Hematopoietic multipotent progenitor cell treated with erythropoietin and hydrocortisone succinate and interleukin-3 and kit ligand, for 6 days (in vitro differentiated cells): ENCODE measurements at regions not wholly inside any gene's neighbourhood (a gene's known extent, or its start where the extent isn't known, plus 50 kb on each side); places are given as distances from the start of the nearest gene placed in this dataset.
"Not testable (repeated sequence)": the region's sequence is repeated elsewhere in the genome, so short reads cannot be mapped to it uniquely, and the experiment has no call there.

Experiments used
- DNase-seq: peaks from one replicate; pipeline ENCODE4 v3.0.0-alpha.2; 2015

DNA sequence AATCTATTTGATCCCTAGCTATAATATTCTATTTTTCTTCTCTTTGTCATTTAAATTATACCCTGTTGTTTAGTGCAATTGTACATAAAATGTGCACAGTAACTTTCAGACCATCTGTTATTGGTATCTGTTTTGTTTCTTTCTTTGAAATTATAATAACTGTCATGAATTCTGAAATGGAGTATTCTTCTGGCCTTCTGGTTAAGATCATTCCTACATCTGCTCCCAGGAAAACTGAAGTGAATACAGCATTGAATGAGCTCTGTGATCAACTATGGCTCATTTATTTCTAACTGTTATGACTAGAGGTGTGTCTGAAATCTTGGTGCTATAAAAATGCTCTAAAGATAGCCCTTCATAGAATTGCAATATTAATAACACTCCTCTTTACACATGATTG, 788.4 kb upstream of the TMEFF2 start:
- DNase-seq: no peak

DNA sequence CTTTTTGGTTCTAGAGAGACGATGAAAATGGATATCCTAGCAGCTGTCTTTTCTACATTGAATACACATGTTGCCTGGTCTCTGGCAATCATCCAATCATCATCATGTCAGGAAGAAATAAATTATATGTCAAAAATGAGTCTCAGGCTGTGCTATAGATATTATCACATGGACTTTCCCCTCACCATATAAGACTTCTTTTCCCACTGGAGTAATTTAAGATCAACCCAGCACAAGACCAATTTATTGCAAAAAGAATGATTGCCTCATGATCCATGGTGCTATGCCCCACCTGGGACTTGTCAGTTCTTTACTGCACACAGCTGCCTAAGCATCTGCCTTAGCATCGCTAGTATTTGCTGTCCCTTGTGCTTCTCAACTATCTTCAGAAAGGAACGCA, 783.7 kb upstream of the TMEFF2 start:
- DNase-seq: no peak

DNA sequence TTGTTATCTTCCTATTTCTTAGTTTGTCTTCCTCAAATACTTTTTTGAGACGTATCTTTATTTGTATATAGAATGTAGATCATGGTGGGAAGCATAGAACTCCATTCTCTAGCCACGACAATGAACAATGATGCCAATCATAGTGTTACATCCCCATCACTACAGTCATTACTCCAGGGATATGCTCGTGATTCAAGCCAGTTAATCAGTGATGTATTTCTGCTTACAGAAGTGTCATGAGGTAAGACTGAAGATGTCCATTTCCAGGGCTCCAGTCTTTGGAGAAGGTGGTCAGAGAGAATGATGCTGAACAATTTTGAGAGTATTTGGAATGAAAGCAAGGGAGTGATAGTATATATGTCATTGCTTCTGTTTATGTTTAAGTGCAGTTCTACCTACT, 777.2 kb upstream of the TMEFF2 start:
- no peak for DNase-seq

DNA sequence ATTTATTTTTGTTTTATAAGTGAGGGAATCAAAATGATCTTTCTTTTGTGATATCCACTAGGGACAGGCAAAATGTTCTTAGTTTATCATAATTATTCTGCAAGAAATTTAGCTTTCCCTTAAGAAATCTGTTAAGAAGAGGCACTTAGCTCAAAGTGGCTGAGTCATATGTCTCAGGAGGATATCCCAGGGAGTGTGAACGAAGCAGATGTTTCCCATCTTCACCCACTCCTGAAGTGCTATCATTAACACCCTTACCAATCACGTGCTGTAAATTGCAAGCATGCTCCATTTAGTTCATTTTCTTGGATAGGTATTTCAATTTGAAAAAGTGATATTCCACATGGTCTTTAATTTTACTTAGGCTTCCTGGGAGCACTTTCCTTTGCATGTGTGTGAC, 774.3 kb upstream of the TMEFF2 start:
- DNase-seq: no peak

DNA sequence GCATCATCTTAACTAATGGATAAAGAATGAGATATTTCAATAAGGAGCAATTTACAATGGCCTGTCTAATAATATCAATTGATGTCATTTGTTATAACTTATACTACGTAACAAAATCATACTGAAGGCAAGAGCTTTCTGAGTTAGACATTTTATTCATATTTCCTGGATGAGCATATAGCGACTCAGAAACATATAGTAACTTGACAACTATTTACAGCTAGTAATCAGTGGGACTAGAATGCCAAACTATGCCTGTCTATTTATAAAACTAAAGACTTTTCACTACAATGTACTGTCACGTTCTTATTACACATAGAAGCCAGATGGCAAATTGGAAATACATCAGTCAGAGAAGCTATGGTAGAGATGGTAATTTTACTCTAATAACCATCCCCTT, 766.2 kb upstream of the TMEFF2 start:
- no peak for DNase-seq

DNA sequence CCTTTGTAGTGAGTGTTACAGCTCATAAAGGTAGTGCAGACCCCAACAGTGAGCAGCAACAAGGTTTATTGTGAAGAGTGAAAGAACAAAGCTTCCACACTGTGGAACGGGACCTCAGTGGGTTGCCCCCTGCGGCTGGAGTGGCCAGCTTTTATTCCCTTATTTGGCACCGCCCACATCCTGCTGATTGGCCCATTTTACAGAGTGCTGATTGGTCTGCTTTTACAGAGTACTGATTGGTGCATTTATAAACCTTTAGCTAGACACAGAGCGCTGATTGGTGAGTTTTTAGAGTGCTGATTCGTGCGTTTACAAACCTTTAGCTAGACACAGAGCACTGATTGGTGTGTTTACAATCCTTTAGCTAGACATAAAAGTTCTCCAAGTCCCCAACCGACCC, 763.9 kb upstream of the TMEFF2 start:
- DNase-seq: not testable (repeated sequence)

DNA sequence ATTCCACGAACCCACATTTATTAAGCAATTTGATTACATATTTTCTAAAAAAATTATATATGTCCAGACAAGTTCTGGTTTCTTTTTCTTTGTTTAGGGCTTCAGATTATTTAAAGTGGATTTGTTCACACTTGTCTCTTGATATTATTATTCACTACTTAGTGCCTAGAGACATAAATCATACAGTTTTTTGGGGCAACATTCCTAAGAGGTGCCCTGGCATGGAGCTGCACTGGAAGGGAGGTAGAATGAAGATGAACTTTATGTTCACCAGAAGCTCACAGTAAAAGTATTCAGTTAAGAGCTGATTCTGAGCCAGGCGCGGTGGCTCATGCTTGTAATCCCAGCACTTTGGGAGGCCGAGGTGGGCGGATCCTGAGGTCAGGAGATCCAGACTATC, 762.7 kb upstream of the TMEFF2 start:
- no peak for DNase-seq

DNA sequence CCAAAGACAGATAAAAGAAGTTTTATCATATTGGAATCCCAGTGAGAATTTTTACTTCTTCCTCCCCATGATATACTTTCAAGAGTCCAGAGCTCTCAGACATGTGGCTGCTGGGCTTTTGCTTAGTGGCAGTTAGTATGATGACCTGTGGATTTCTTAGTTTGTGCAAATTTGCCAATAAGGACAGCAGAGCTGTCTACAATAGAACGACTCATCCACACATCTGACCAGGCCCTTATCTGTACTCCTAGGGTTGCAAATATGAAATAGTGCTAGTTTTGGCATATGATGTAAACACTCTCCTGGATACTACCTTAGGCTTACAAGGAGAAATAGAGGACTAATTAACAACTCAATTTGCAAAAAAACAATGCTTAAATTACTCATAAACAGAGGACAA, 758.4 kb upstream of the TMEFF2 start:
- no peak for DNase-seq

DNA sequence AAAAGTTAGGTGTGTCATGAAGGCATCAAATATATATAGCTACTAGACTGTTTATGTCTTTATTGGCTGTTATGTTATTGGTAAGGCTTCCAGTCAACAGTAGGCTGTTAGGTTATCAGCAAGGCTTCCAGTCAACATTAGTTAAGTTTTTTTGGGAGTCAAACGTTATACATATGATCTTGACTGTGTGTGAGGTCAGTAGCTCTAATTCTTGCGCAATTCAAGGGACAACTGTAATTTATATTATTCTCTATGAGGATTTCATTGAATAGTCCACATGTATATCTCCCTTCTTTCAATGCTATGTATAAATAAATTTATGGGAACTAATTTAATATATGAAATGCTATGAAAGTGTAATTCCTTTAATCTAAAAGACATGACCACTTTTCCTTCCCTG, 757.5 kb upstream of the TMEFF2 start:
- no peak for DNase-seq

DNA sequence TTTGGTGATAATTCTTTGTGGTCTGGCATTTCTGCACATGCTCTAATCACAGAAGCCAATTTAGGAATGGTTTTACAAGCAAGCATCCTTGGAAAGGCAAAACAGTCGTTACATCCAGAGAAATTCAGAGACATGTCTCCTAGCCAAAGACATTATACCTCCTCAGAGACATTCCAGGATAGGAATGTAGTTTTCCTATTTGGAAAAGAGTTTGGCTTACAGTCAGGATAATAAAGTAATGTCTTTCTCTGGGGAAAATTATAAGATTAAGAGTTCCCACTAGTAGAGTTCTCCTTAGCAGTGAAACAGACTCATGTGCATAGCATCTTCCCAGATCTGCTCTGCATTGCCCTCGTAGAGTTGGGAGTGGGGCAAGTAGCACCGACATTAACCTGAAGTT, 753.6 kb upstream of the TMEFF2 start:
- no peak for DNase-seq

DNA sequence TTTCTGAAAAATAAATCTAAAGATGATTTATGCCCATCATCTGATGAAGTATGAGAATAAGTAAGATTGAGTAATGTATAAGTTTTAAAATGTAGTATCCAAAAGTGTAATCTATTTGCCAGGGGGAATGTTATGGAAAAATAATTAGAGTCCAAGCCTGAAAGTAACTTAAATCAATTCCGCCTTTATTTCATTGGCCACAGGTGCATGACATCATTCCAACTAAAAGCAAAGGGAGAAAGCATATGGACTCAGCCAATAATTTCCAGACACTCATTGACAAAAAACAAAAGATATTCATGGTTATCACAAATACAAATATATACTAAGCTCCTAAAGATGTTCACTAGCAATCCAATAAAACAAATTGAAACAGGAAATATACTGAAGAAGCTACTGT, 752.6 kb upstream of the TMEFF2 start:
- no peak for DNase-seq

DNA sequence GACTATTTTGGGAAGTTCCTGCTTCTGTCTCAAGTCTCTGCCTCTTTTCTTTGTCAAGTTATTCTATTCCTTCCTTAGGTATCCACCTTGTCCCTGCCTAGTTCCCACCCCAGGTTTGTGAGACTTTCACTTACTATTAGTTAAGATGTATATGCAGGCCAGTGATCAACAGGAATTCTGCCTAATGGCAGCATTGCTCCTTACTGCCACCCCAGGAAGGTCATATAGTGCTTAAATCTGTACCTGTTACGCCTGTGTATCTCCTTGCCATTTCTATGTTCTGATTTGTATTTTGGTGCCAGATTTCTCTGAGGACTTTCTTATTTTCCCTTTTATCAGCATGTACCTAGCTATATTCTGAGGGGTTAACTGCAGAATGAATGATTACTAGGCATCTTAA, 746.0 kb upstream of the TMEFF2 start:
- DNase-seq: no peak

DNA sequence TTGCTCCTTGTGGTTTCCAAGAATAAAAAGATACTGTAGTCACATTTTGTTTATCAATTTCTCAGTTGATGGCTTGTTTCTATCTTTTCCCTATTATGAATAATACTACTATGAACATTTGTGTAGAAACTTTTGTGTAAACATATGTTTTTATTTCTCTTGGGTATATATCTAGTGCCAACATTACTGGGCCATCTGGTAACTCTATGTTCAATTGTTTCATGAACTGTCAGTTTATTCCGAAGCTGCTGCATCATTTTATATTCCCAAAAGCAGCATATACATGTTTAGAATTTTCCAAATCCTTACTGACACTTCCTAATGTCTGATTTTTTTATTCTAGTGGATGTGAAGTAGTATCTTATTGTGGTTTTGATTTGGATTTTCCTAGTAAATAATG, 737.6 kb upstream of the TMEFF2 start:
- no peak for DNase-seq

DNA sequence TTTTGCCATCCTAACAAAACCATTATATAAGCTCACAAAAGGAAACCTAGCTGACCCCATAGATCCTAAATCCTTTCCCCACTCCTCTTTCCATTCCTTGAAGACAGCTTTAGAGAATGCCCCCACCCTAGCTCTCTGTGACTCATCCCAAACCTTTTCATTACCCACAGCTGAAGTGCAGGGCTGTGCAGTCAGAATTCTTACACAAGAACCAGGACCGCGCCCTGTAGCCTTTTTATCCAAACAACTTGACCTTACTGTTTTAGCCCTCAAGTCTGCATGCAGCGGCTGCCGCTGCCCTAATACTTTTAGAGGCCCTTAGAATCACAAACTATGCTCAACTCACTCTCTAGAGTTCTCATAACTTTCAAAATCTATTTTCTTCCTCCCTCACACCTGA, 726.9 kb upstream of the TMEFF2 start:
- not testable (repeated sequence) for DNase-seq

DNA sequence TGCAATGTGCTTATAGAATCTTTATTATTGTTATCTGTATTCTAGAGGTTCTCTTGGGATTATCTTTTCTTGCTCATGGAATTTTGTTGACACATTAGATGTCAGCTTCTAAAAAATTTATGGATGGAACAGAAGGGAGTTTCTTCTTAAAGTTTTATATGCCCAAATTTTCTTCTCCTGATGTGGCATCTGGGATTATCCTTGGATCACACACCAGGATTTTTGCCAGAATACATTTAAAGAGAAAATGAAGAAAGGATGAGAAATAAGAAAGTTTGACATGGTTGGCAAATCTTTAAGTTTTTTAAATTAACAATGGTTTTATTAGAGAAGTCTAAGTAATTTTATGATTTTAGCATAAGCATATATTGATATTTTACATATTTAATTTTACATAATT, 706.7 kb upstream of the TMEFF2 start:
- DNase-seq: no peak

DNA sequence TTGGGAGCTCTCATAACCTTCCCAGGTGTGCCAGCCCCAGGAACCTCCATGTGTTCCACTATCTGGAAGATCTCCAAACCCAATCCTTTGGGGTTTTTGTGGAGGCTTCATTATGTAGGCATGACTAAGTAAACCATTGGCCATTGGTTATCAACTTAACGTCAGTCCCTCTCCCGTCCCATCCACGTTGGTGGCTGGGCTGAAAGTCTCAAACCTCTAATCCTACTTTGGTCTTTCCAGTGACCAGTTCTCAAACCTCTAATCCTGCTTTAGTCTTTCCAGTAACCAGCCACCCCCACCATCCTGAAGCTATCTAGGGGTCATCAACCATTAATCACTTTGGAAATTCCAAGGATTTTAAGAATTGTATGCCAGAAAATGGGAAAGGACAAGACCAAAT, 704.7 kb upstream of the TMEFF2 start:
- no peak for DNase-seq

DNA sequence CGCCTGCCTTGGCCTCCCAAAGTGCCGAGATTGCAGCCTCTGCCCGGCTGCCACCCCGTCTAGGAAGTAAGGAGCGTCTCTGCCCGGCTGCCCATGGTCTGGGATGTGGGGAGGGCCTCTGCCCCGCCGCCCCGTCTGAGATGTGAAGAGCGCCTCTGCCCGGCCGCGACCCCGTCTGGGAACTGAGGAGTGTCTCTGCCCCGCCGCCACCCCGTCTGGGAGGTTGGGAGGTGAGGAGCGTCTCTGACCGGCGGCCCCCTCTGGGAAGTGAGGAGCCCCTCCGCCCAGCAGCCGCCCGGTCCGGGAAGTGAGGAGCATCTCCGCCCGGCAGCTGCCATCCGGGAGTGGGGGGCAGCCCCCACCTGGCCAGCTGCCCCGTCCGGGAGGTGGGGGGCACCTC, 699.2 kb upstream of the TMEFF2 start:
- not testable (repeated sequence) for DNase-seq

DNA sequence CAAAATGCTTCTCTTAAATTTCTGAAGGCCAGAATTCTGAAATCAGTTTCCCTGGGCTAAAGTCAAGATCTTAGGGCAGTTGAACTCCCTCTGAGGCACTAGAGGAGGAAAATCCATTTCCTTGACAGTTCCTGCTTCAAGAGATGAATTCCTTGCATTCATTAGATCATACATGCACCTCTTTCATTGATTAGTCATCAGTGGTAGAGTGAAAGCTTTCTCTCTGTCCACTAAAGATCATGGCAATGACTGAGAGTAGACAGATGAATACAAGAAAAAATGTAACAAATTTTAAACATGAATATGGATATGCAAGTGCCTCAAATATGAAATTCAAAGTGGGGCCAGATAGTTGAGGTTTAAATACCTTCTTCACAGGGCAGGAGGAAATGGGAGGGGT, 693.4 kb upstream of the TMEFF2 start:
- DNase-seq: no peak

DNA sequence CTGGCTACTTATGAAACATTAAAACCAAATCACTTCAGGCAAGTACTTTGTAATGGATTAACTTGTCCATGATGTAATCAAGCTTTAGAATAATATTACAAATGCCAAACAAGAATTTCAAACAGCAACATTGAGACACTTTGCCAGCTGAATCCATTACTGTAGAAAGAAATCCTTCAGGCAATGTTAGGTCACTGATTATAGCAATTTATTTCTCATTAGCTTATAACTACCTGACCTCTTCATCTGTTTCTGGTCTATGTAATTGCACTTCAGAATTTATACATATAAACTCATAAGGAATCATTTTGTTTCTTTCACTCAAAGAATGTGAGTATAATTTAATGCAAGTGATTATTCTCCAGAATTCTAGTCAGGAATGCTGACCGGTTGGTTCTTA, 692.6 kb upstream of the TMEFF2 start:
- no peak for DNase-seq

DNA sequence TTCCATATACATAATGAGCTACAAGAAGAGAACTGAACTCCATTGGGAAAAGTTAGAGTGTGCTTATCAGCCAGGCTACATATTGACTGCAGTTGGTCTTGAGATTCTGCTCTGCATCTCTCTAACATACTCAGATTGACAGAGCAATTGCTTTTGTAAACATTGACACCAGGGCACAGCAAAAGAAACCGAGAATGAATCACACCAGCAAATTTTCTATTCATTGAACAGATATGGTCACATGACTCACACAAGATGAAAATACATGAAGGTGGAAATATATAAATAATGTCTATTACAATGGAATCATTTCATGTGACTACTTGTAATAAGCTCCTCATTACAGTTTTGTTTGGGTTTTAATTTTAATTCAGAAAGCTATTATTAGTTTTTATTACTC, 691.9 kb upstream of the TMEFF2 start:
- no peak for DNase-seq

DNA sequence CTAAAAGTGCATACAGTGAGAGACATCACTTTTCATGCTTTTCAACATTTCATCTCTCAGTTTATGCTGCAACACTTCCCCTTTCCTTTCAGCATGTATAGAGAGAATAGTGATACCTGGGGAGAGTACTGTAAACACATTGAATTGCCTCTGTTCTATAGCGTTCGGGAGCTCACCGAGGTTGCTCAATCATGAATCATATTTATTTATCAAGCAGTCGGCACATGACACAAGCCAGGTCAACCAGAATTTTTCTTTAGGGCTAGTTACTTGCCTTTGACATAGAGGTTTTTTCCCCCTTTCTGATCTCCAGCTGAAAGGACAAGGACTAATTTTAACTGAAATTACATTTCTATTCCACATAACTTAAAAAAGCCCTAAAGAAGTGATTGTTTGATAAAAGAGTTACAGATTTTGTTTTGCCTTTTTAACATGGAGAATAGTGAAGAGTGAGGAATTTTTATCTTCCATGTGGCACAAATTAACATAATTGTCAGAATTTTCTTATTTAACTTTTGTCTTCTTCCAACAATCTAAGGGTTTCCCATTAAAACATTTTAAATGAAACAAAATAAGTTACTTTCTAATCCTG, 690.9 kb upstream of the TMEFF2 start:
- no peak for DNase-seq

DNA sequence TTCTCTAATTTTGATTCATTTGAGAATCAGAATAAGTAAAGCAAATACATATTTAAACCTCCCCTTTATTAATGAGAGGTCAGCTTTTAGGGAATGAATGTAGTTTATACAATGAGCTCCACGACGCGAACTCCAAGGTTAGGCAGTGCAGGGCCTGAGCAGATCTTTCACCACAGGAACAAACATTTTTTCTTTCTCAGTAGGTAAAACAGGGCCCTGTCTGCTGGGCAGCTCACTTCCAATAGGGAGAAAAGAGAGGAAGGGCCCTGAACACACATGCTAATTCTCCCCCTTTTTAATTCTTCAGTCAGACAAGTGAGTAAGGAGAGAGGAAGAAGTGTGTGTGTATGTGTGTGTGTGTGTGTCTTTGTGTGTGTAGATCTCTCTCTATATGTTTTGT, 682.4 kb upstream of the TMEFF2 start:
- no peak for DNase-seq

DNA sequence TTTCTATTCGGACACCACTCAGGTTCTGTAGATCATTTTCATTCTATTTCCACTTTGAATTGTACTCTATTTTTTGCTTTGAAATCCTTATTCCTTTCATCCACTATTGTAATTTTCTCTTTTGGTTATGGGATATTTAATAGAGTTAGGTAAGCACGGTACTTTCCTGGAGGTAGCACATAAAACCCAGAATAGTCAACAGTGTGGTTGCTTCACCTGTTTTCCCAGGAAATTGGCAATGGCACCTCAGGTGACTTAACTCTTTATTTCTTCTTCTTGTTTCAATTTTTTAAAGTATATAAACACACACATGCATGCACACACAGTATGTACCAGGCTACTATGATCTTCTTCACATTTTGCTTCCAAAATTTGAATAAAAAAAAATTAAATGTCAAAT, 682.0 kb upstream of the TMEFF2 start:
- DNase-seq: no peak

DNA sequence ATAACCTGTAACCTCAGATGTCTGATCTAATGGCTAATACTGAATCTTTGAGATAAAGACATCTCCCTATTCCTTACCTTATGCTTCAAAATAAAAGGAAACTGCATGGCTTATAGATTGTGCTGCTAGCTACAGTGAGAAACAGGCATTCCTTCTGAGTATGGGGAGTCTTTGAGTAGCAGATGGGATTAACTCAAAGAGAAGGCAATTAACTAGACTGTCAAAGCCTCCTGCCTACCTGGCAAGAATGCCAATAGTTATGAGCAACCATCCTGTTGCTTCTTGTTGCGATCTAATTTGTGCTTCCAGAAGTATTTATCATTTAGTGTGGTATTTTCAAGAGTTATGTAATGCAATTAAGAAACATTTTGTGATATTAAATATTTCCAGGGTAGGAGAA, 660.0 kb upstream of the TMEFF2 start:
- no peak for DNase-seq

DNA sequence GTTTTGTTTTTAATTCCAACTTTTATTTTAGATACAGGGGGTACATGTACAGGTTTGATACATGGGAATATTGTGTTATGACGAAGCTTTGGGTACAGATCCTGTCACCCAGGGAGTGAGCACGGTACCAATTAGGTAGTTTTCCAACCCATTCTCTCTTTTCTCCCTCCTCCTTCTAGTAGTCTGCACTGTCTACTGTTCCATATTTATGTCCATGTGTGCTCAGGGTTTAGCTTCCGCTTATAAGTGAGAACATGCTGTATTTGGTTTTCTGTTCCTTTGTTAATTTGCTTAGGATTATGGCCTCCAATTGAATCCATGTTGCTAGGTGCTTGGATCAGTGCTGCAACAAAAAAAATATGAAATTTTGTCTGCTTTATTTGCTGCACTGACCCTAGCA, 659.3 kb upstream of the TMEFF2 start:
- DNase-seq: no peak

DNA sequence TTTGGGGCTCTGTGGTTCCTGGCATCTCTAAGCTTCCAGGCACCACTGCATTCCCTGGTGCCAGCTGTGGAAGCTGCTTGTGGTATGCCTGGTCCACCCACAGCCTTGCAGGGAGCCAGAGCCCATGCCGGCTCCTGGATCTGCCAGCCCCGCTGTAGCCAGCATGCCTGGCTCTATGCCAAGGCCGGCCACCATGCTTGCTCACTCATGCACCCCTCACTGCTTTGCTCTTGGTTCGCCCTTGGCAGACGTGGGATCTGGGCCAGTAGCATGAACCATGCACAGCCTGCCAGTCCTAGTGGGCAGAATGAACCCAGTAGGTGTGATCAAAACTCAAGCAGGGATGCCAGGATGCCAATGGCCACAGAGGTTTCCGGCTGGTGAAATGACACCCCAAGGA, 634.2 kb upstream of the TMEFF2 start:
- no peak for DNase-seq
